ENCODE measurements at regions not wholly inside any gene's neighbourhood (a gene's known extent, or its start where the extent isn't known, plus 50 kb on each side); places are given as distances from the start of the nearest gene placed in this dataset.

DNA sequence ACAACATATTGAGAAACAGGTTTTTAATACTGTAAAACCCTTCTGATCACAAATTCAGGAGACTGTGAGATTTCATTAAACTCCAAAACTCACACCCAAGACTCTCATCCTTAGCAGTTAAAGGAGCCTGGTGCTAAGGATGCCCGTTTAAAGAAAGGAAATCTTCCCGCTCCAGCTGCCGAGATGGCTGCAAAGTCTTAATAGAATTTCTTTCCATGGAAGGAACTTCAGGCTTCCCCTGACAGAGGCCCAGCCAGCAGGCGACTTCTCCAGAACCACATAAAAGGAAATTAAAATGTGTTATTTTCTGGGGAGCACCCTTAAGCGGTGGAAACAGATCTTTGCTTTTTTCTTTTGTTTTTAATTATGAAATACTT lies 104.7 kb upstream of the CHST15 start:
- Mint-ChIP-seq H3K4me1 (ENCODE audit: low read depth) (no peaks in the 10 kb centered on the region), H3K4me3 (no peak overlapping the region), H3K27me3 (peaks cover 3% of the 10 kb centered on the region), H3K36me3 (ENCODE audit: low read depth) (no peaks in the 10 kb centered on the region), H3K9me3 (no peaks in the 10 kb centered on the region), H3K27ac (no peak overlapping the region)
- ChIA-PET POLR2A (no interaction called here), CTCF (interaction anchor here (0.8 kb wide), 1 partner anchor 204 kb away, joined by 3 read pairs; no protein-coding TSS in a partner anchor)
- intact Hi-C loops (cut with micrococcal nuclease) = no loop called here
- no peak for ATAC-seq
- TF ChIP-seq, protein P1, sequence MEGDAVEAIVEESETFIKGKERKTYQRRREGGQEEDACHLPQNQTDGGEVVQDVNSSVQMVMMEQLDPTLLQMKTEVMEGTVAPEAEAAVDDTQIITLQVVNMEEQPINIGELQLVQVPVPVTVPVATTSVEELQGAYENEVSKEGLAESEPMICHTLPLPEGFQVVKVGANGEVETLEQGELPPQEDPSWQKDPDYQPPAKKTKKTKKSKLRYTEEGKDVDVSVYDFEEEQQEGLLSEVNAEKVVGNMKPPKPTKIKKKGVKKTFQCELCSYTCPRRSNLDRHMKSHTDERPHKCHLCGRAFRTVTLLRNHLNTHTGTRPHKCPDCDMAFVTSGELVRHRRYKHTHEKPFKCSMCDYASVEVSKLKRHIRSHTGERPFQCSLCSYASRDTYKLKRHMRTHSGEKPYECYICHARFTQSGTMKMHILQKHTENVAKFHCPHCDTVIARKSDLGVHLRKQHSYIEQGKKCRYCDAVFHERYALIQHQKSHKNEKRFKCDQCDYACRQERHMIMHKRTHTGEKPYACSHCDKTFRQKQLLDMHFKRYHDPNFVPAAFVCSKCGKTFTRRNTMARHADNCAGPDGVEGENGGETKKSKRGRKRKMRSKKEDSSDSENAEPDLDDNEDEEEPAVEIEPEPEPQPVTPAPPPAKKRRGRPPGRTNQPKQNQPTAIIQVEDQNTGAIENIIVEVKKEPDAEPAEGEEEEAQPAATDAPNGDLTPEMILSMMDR (IDR thresholded peaks at IDR 0.05) = no peak
- DNase-seq = no peak

DNA sequence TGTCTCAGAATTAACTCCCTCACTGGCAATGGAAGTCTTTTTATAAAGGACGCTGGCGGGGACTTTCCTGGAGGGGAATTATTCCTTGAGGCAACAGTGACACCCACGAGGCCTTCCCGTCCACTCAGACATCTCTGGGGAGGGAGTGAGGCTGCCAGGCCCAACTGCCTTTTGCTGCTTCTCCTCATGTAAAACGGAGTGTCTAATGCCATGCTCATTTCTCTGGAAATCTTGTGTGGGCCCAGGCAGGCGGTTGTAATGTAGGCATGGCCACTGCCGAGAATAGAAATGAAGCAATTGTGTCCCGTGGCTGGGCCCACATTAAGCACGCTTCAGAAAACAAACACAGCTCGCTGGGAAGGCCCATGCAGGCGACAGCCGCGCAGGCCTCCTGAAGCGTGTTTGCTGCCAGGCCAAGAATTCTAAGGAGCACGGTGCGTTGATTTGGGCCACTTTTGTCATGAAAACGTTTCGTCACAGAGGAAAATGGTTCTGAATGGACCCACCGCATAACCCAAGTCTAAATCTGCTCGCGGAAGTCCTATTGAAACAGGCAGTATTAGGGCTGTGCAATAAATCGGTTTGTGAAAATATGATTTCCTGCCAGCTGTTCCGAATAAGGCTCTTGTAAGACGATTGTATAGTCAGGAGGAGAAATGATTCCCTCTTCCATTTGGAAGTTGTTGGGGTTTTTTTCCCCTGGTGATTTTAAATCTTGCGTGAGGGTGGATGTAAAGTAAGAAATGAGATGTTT lies 104.2 kb upstream of the CHST15 start:
- TF ChIP-seq, protein P1 (IDR thresholded peaks at IDR 0.05) = no peak
- no peaks in the 10 kb centered on the region for H3K9me3 Mint-ChIP-seq
- intact Hi-C loops (cut with micrococcal nuclease) = no loop called here
- CTCF ChIA-PET = interaction anchor here (1.1 kb wide), 1 partner anchor 191 kb away, joined by 3 read pairs; no protein-coding TSS in a partner anchor
- H3K27me3 Mint-ChIP-seq = peaks cover 5% of the 10 kb centered on the region
- ATAC-seq = no peak
- no peak overlapping the region for H3K4me3 Mint-ChIP-seq
- H3K27ac Mint-ChIP-seq = no peak overlapping the region
- POLR2A ChIA-PET = no interaction called here
- no peaks in the 10 kb centered on the region for H3K36me3 Mint-ChIP-seq (ENCODE audit: low read depth)
- no peak for DNase-seq
- no peaks in the 10 kb centered on the region for H3K4me1 Mint-ChIP-seq (ENCODE audit: low read depth)

DNA sequence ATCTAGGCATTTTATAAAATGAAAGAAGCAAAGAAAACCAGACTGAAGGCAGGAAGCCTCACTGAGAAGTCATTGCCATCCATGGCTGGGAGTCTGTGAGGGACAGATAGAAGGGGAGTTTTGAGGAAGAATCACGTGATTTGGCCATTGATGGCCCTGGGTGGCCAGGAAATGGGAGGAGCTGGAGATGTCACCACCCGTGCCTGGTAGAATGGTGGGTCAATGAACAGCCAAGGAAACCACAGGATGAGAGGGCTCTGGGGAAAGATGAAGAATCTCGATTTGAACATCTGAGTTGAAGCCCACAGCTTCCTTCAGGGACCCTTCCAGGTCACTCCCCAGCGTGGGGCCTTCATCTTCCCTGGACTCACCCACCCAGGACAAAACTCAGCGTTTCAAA lies 103.3 kb upstream of the CHST15 start:
- TF ChIP-seq, protein P1 (IDR thresholded peaks at IDR 0.05) = no peak
- no peak for DNase-seq
- no peak overlapping the region for H3K4me3 Mint-ChIP-seq
- no peak for ATAC-seq
- peaks cover 10% of the 10 kb centered on the region for H3K27me3 Mint-ChIP-seq
- H3K9me3 Mint-ChIP-seq = no peaks in the 10 kb centered on the region
- H3K4me1 Mint-ChIP-seq (ENCODE audit: low read depth) = no peaks in the 10 kb centered on the region
- ChIA-PET POLR2A (no interaction called here), CTCF (interaction anchor here (1.1 kb wide), 1 partner anchor 192 kb away, joined by 3 read pairs; no protein-coding TSS in a partner anchor)
- no peak overlapping the region for H3K27ac Mint-ChIP-seq
- H3K36me3 Mint-ChIP-seq (ENCODE audit: low read depth) = no peaks in the 10 kb centered on the region
- intact Hi-C loops (cut with micrococcal nuclease) = no loop called here

DNA sequence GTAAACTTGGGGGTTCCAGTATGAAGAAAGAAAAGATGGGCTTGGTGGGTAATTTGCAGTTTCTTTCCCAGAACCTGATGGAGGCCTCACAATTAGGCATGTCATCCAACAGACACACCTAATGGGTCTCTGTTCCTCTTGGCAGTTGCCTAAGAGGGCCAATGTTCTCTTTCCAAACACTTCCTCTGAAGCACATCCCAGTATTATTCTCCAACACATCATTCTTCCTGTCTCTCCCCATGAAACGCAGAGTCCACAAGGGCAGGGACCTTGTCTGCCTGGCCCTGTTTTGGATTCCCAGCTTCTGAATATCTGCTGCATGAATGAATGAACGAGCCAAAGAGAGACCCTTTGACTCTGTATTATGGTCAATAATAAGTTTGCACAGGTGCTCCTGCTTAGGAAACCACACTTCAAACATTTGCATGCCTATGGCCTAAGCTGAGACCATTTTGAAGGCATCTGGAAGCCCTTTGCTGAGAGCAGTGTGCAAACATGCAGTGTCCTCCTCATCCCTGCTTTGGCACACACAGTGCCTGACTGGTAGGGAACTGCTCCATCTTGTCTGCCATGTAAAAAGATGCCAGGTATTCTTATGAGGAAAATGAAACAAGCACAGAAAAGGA lies 100.9 kb upstream of the CHST15 start:
- Mint-ChIP-seq H3K4me3 (no peak overlapping the region), H3K9me3 (no peaks in the 10 kb centered on the region), H3K27ac (no peak overlapping the region), H3K36me3 (ENCODE audit: low read depth) (no peaks in the 10 kb centered on the region), H3K27me3 (peaks cover 16% of the 10 kb centered on the region), H3K4me1 (ENCODE audit: low read depth) (no peaks in the 10 kb centered on the region)
- intact Hi-C loops (cut with micrococcal nuclease) = no loop called here
- CTCF ChIA-PET = no interaction called here
- POLR2A ChIA-PET = no interaction called here
- ATAC-seq = no peak
- no peak for DNase-seq
- TF ChIP-seq, protein P1 (IDR thresholded peaks at IDR 0.05) = no peak

DNA sequence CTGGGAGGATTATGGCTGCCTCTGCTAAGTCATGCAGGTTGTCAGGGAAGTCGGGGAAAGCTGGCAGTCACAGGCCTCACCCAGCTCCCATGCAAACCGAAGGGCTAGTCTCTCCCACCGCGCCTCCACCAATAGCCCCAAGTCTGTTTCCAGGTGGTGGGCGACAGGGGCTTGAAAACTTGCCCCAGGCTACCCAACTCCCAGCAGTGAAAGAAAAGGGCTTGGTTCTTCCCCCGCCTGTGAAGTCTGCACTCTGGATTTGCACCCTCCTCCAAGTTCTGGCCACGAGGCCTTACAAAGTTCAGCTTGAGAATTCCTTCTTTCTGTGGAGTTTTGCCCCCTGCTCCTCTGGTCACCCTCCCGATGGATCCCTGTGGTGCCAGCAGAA lies 99.9 kb upstream of the CHST15 start:
- intact Hi-C loops (cut with micrococcal nuclease) = no loop called here
- DNase-seq (no peak), ATAC-seq (no peak)
- Mint-ChIP-seq H3K27ac (no peak overlapping the region), H3K4me3 (no peak overlapping the region), H3K36me3 (ENCODE audit: low read depth) (no peaks in the 10 kb centered on the region), H3K27me3 (peaks cover 16% of the 10 kb centered on the region), H3K4me1 (ENCODE audit: low read depth) (no peaks in the 10 kb centered on the region), H3K9me3 (peaks cover 2% of the 10 kb centered on the region)
- TF ChIP-seq, protein P1 (IDR thresholded peaks at IDR 0.05) = no peak
- ChIA-PET POLR2A (no interaction called here), CTCF (interaction anchor here (0.8 to 2.7 kb wide), 10 partner anchors 9 to 210 kb away, joined by 3 to 15 read pairs (median 4); no protein-coding TSS in a partner anchor)

Data from activated CD8-positive, alpha-beta T cell treated with anti-CD3 and anti-CD28 coated beads for 36 hours (primary cell).